Astrocyte of the hippocampus (primary cell): ENCODE measurements at regions not wholly inside any gene's neighbourhood (a gene's known extent, or its start where the extent isn't known, plus 50 kb on each side); places are given as distances from the start of the nearest gene placed in this dataset.
A peak's percentile ranks its signal among the peaks of the same experiment; 100 is the strongest.

ENCODE experiments used
- DNase-seq: peaks from one replicate; pipeline ENCODE4 v3.0.0; 2011; ENCODE audit warnings: low read depth, low spot score

DNA sequence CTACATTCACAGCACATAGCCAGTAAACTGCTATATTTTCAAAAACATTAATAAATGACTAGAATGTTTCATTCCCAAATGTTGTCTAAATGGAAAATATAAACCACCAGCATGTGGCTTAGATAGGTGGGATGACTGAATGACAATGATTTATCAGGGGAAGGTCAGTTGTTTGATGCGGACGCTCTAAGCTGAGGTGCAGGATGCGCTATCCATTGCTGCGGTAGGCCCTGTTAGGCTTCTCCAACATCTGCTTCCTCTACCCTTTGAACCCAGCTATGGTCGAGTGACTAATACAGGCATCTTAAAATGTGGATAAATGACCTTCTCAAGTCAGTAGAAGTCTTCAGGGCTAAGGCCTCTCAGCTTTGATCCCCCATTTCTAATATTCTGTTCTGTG lies 584.2 kb downstream of the CMPK2 start:
- no peak for DNase-seq

DNA sequence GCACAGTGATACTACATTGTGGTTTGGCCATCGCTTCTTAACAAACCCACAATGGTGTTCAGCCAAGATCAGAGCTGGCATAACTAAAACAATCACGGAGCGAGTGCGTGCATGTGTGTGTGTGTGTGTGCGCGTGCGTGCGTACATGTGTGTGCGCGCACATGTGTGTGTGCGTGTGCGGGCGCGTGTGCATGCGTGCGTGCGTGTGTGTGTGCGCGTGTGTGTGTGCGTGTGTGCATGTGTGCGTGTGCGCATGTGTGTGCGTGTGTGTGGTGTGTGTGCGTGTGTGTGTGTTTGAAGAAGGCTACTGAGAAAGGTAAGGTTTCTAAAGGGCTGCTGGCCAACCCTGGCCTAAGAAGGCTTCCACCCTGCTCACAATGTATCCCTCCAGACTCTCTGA lies 582.4 kb downstream of the CMPK2 start:
- DNase-seq, result peak; percentile 20

DNA sequence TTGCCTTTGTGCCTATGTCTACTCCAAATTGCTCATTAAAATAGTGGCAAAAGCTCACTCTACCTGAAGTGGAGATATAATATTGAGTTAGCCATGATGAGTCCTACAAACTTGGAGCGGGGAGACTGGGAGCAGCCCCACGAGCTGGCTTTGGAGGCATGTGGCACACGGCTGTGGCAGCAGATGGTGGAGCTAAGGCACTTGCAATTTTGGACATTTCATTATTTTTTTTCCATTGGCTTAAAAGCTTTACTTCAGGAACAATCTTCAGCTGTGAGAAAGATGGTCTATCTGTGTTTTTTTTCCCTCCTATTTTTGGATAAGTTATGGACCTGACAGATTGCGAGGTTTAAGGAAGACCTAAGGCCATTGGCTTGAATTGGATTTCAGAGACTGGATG lies 578.3 kb downstream of the CMPK2 start:
- no peak for DNase-seq

DNA sequence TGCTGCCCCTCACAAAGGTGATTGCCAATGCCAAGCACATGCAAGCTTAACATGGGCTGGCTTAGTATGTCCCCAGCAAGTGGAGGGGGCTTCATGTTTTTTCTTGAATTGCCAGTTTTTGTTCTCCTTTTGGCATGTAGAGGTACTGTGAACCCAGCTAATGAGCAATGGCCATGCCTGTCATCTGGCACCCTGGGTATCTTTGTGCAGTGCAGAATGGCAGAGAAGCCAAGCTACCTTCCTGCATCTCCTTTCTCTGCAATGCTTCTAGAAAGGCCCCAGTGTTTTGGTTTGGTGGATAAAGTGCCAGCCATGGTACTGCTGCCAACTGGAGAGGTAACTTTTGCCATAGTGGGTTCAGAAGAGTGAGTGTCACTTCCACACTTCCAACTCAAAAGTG lies 576.9 kb downstream of the CMPK2 start:
- no peak for DNase-seq

DNA sequence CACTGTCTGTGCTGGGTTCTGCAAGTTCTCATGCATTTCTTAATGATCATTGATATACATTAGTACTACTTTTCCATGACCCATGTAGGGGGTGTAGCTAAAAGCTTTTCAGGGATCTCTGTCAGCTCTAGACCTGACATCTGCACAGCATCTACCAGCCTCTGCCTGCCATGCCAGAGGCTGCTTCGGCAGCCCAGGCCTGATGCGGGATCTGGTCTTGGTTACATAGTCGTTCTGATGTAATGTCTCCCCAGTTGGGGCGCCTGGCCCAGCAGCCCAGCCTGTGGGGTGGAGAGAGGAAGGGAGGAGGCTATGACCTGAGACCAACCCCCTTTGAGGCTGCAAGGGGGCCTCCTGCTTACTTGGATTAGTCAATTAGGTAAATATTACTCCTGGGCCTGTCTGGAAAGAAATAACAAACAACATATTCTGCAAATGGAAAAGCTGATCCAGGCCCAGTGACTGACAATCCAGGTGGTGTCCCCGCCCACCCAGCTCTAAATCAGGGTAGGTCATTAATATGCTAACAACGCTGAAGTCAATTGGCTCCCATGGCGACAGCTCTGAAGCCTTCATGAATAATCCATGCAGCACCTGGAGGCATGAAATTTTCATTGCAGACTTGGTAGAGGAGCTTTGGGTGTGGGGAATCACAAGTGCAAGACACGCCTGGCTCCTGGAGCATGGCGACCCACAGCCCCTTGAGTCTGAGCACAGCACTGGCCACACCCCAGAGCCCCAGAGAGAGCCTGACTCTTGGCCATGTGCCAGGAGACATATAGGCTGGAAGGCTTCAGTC lies 575.3 kb downstream of the CMPK2 start:
- no peak for DNase-seq

DNA sequence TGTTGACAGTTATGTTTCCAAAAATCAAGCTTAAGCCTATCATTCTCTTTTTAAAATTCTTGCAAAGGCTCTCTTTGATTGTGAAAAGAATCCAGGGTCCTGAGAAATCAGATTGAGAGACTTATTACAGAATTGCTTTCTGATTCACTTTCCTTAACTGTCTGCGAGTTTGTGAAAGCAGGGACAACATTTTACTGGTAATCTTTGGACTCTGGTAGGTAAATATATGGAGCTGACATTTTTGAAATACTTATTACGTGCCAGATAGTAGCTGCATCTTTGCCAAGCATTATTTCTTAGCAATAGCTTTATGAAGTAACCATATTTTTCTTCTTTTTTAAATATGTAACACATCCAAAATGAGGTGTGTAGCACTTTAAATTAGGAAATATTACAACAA lies 570.9 kb downstream of the CMPK2 start:
- DNase-seq, result no peak

DNA sequence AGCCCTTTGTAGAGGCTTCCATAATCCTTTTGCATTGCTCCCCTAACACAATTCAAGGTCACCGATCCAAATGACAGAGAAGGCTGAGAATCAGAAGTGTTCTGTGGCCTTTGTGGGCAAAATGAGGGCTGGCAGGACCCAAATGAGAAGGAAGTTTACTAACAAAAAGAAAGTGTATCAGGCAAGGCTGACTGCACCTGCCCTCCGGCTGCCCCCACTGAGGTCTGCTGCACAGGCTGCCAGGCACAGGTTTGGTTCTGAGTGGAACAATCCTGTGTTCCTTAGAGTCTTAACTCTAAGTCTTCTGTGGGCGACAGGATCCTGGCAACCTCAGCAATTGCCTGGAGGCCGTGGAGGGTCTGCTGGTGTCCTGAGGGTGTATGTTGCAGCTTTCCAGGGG lies 568.5 kb downstream of the CMPK2 start:
- no peak for DNase-seq

DNA sequence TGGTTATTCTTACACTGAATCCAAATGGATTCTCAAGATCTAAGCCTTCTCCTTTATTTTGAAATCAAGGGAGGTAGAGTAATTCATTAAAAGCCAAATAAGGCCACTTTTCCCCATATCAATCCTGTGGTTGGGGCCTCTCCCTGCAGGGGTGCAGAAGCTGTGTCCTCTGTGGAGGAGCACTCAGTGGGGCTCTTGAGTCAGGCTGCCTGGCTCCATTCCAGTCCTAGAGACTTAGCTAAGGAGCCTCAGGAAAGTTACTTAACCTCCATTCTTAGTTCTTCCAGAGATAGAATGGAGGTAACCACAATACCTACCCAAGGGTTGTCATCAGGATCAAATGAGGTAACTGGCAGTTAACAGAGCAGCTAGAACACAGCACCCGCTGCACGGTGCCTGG lies 564.3 kb downstream of the CMPK2 start:
- DNase-seq, result no peak

DNA sequence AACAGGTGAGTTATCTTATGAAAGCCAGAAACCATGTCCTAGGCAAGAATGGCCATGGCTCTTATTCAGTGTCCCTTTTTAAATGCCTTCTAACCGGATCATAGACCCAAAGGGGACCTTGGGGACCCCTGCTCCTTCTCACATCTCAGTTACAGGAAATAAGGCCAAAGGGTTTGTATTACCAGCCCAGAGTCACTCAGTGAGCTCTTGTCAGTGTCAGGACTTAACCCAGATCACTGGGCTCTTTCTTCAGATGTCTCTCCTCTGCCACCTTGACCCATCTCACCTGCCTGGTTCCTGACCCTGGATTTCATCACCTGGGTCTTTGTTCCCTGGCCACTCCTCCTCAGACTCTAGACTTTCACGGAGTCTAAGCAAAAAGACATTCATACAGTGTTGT lies 556.7 kb downstream of the CMPK2 start:
- no peak for DNase-seq

DNA sequence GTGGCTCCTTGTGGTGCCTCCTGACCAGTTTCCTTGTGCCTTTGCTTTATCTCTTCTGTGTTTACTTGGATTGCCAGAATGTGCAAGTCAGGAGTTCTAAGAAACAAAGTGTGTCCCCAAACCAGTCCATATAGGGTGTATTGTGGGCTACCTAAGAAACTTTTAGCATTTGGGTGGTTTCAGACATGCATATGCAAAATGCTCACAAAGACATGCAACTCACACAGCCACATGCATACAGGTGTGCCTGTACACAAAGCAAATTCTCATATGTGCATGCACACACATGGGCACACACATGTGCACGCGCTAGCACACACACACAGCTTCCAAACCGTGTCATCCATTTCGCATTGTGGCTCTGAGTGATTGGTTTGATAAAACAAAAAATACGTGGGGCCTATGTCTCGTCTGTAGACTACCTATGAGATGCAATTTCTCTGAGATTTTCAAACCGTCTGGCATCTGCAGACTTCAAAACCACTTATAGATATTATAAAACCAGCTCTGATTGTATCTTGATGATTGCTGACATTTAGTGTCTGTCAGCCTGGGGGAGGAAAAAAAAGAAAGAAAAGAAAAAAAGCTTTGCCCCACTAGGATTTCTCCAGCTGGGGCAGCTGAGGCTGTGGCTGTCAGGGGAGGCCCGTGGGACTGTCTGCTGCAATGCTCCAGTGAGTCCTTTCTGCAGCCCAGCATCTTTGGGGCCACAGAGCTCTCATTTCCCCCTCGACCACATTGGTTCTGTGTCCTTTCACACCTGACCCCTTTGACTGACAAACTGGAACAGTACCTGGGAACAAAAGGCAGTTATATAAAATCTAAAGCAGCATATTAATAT lies 556.1 kb downstream of the CMPK2 start:
- DNase-seq, result no peak

DNA sequence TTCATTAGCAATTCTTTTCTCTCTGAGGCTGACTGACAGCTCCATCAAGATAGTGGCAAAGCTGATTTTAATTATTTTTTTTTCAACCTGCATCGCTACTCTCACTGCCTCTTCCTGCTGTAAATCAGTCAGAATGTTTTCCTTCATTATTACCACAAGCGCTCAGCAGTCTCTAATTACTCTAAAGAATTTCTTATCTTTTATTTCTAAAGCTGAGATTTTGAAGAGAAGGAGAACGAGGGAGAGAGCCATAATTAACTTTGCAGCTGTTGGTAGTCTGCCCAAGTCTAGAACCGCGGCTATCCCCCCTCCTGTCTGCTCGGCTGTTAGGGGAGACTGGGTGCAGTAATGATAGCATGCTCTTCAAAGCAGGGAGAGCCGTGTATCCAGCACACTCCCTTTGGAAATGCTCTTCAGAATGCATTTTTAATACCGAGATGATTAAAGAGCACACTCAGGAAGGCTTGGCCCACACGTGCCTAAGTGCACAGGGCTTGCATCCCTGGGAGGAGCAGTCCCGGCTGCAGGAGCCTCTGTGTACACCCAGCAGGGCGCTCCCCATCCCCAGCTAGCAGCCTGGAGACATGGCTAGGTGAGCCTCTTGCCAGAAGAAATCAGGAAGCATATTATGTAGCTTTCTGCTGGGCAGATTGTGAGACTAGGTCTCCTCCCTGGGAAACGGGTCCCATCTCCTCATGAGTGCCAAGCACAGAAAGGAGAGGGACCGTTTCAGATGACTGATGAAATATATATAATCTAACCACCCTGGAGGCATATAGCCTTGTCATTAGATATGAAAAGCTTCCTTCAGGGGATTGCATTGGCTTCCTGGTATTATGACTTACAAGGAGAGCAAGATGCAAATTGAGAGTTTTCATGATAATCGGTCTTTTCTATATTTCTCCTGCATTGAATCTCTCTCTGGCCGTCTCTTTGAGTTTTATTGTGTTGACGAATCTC lies 555.2 kb downstream of the CMPK2 start:
- DNase-seq, result peak; percentile 25

DNA sequence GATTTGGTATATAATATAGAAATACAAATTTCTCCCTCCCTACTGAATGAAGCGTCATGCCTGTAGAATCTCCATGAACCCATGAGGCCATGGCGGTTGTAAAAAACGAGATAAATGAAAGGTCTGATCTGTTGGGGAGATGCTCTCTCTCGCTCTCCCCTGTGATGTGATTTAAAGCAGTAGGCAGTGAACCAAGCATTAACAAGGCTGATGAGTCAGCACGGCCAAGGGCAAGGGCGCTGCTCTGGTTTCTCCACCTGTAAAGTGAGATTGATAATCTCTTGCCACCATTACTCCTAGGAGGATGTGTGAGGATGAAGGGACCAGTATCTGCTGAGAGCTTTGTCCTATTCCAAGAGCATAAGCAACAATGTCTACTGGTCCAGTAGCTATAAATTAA lies 553.3 kb downstream of the CMPK2 start:
- no peak for DNase-seq

DNA sequence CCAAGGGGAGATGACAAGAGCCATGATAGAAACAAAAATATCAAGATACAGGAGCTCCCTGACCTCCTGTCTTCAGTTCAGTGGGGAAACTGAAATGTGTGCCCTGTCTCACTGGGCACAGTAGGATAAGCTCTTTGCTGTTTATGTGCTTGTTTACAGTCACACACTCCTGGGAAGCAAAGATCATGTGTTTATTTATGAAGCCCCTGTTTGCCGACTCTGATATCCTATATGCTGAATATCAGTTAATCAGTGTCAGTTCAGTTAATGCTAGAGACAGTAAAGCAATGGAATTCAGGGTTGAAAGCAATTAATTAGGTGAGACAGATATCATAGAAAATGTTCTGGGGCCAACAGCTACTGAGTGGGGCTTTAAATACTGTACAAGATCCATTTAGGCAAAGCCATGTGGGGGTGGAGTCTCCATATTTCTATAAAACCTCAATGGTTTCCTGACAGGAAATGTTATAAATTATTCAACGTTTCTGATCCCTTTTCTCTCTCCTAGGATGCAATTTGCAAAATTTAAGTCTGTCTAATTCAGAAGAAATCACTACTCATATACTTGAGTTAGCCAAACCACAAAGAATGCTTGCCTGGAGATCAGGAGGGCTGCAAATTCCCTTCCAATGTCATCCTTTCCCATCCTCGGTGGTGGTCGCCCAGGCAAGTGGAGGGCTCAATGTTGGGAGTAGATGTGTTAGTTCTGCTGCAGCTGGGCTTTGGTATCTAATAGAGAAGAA lies 551.3 kb downstream of the CMPK2 start:
- peak; percentile 34 for DNase-seq

DNA sequence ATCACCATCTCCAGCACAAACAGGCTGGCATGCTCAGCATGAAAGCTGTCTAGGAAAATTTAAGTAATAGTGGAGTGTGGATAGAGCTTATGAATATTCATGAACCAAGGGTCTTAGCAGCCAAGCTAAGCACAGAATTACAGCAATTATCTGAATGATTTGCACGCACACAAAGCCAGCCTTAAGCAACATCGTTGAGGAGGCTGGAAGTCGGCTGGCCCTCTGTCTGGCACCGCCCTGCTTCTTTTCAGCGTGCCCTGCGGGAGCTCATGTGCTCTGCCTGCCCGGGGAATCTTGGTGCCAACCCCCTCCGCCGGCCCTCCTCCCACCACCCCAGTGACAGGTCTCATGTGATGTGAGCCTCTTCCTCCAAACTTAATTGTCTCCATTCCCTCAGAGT lies 540.1 kb downstream of the CMPK2 start:
- DNase-seq, result peak; percentile 78

DNA sequence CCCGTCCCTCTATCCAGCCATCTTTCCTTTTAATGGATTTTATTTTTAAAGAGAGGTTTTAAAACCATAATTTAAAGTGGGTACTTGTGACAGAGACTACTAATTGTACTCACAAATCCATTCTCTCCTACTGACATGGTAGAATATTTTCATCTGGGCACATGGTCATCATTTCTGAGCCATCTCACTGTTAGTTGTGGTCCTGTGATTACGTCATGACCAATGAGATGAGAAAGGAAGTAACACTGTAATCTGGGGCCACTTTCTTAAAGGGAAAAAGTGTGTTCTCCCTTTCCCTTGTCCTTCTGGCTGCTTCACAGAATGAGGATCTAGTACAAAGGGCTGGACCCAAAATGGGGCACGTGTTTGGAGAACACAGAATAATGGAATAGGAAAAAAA lies 538.7 kb downstream of the CMPK2 start:
- DNase-seq, result no peak

DNA sequence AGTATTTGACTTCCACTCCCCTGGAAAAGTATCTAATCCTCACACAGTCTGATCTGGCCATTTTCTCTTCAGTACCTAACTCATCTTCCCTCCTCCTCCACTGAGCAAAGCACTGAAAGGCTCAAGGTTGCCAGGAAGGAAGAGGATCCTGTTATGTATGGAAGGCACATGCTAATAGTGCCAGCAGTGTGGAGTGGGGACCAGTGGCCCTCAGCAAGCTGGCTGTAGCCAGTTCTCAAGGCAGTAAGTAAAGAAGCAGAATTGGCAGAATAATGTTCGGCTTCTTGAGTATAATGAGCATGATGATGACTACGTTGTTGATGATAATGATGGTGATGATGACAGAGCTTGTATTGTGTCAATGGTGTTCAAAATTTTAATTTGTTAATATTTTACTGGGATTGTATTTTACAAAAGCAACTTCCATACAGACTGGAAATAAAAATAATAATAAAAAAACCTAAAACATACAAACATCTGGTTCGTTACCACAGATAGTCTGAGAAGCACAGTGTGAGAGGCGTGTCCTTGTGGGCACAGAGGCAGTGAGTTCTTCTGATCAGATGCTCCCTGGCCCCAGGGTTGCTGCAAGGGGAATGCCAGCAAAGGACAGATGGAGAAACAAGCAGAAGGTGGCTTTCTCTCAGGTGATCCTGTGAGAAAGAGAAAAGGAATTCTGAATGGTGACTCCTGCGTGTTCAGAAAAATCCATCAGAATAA lies 528.8 kb downstream of the CMPK2 start:
- no peak for DNase-seq

DNA sequence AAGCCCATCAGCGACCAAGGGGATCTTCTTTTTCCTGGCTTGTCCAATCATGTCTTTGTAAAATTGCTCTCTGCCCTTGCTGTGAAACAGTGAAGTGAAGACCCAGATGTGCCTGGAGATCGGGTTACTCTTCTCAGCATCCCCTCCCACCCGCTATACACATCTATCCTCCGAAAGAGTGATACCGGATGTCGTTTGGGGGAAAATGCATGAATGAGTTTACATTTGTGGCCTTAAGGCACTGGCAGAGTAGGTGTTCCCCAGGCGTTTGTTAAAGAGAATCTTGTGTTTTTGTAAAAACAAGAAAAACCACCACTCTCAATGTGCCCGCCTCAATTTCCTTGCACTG lies 528.3 kb downstream of the CMPK2 start:
- no peak for DNase-seq

DNA sequence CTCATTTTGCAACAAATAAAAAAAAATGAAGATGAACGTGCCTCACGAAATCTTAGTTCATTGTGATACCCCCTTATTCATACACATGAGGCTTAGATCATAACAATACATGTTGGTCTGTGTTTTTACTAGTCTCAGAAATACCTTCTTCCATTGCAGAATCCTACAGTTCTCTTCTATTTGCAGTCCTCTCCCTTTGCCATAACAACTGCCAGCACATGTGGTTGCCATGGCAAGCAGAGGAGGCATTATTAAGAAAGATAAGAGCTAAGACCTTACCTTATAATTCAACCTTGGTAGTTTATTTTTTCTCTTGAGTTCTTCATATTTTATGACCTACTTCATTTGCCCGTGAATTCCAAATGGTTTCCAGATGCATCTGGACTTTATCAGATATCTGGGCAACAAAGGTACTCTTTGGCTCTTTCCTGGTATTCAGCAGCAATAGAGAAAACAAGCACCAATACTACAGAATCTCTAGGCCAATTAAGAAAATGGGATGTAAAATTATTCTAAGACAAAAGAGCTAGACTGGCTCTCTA lies 524.0 kb downstream of the CMPK2 start:
- DNase-seq, result no peak

DNA sequence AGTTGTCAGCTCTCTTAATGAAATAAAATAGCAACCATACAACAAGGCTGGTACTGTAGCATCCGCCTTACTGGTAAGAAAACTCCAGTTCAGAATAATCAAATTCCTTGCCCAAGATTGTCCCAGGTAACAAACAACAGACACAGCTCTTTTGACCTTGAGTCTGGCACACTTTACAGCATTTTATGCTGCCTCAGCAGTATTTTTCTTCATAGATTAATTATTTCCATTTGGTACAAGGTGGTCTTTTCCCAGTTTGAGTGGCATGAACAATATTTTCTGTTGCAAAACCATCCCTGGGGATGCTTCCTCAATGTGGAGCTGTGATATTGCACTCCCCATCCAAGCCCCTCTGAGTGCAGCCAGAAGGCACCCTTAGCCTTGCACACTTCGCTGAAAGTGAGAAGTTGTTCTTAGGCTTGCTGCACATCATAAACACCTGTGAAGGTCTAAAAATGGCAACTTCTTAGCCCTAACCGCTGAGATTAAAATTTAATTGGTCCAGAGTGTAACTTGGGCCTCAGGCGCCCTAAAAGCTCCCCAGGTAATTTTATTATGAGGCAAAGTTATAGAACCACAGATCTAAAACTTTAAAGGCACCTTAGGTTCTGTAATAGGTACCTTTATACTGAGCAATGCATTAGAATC lies 523.3 kb downstream of the CMPK2 start:
- DNase-seq, result no peak

DNA sequence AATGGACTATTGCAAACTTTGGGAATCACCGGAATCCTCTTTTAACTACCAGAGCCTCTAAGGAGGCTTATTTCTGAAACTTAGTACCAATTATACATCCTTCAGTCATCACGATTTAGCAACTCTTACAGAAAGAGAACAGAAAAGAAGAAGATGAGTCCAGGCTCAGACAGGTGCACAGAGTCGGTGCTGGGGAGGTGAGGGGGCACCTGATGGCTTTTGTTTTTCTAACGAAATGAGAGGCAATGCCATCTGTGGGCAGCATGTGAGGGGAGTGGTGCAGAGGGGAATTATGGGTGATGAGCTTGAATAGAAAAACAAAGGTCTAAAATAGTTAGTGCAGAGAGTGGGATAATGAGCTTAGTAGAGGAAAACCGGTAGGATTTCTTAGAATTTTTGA lies 522.6 kb downstream of the CMPK2 start:
- DNase-seq, result no peak
